HG02938 (cell line): ENCODE measurements at regions not wholly inside any gene's neighbourhood (a gene's known extent, or its start where the extent isn't known, plus 50 kb on each side); places are given as distances from the start of the nearest gene placed in this dataset.

Source experiments
- ATAC-seq: cut with Tn5 transposase; IDR thresholded peaks from one replicate; pipeline ENCODE4 v1.9.1; 2021; ENCODE audit warnings: mild to moderate bottlenecking, moderate library complexity; ENCODE audit not compliant: unreplicated experiment

GRCh38 chr6:165805636-165806035, 142.6 kb upstream of the PDE10A start:
- ATAC-seq, result no peak

- ATAC-seq, result no peak
Observed at GRCh38 chr6:165805067-165805555, 142.1 kb upstream of the PDE10A start.

DNA sequence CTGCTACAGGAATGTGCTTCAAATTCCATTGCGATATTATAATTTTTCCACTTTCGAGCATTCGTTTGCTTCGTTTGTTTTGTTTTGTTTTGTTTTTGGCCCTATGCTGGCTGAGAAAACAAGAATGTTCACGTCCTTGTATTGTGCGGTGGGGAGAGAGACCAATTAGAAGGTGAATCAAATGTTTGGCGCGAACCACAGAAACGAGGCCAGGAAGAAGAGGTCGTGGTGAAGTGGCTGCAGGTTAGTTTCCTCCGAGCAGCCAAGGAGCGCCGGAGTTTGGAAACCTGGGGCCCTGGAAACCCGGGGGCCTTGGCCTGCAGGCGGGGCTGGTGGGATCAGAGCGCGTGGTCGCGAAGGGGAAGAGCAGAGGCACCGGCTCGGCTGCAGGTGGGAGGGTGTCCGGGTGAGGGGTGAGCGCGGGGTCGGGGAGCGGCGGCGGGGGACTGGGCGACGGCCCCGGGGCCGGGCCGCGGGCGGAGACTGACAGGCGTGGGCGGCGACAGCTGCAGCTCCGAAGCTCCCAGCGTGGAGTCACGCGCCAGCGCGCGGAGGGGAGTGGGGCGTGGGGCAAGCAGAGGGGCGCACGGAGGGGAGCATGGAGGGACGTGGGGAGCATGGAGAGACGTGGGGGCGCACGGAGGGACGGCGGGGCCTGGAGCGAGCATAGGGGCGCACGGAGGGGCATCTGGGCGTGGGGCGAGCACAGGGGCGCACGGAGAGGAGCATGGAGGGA, 141.5 kb upstream of the PDE10A start:
- ATAC-seq, result no peak

DNA sequence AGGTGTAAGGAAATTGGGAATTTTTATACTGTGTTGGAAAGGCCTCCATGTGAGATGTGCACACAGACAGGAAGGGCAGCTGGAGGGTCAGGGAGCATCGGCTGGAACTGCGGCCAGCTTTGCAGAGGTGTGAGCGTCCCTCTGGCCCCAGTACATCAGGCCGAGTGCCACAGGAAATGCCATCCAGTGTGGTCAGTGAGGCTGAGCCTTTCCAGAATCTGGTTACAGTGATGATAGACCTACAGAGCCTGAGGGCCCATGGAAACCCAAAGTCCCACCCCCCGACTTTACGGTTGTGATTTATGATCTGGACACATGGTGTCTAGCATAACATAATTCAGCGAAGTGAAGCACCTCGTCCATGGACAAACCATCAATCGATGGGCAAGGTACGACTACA, 137.3 kb upstream of the PDE10A start:
- ATAC-seq, result no peak

DNA sequence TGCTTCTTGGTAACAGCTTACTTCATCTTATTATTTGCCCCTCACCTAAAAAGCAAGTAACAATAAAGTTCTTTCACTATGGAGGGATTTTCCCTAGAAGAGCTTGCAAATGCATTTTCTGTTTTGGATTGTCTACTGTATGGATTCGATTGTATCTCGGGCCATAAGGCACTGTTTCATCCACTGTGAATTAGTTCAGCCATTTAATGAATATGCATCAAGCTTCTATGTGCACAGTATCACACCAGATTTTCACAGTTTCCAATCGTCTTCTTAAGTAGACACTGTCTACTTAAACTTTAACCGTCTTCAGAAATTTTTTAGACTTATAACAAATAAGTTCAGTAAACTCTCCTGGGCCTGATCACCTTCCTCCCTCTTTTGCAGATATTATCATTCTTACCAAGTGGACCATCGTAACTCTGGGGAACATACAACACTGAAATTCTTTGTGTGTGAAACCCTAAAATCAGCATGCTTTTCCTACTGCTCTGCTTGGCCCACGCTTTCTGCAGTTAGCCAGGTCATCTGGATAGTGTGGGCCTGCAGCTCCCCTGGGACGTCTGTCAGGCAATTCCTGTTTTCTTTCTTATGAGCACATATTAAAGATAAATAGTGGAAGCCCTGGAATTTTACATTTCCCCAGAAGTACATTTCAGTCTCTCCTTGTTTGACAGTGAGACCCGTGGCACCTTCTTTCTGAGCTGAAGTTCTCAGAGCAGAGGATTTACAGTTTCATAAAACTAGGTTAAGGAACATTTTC, 136.5 kb upstream of the PDE10A start:
- ATAC-seq, result no peak

DNA sequence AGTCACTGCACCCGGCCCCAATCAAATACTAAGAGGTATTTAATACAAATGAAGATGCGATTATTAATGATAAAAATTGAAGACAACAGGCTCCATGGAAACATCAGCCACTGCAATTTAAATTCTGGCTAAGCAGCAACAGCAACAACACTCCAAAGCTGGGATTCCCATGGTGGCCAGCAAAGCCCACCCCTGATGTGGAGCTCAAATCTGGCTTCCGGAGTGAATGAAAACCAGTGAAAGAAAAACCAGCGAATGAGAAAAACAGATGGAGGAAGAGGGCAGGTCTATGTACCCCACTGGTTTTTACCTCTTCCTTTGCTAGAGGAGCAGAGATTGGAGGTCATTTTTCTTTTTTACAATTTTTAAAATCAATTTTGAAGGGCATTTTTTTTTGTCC, 135.9 kb upstream of the PDE10A start:
- ATAC-seq, result no peak

DNA sequence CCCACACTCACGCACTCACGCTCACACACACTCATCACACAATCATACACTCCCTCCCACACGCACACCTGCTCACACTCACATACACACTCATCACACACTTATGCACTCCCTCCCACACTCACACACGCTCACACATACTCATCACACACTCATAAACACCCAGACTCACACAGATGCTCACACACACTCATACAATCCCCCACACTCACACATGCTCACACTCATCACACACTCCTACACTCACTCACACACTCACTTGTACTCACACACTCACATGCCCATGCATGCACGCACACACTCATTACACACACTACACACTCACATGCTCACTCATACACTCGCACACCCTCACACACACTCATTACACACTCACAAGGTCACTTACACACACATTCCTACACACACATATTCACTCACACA, 131.1 kb upstream of the PDE10A start:
- ATAC-seq, result no peak

DNA sequence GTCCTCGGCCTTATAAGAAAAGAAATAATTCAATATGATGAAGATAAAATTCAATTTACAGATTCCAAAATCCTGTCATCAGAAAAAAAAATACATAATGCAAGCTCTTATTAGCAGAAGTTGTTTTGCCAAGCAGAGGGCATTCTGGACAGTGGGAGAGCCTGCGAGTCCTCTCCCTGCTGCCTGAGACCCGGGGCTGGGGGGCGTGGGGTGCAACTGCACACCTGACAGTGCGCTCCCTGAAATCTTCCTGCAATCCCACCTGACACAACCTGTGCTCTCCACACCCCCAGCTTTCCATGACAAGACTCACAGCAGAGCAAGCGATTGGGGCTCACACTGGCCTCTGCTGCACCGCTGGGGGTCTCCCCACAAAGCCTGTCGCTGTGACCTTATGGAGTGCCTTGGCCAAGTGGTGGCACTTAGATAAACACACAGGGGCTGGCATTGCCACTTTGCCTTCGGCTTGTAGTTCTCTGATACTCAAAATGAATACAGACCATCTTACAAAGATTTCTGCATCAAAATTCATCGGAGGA, 130.3 kb upstream of the PDE10A start:
- no peak for ATAC-seq

- no peak for ATAC-seq
Observed at GRCh38 chr6:165791876-165792437, 128.9 kb upstream of the PDE10A start.

GRCh38 chr6:165791306-165791705, 128.3 kb upstream of the PDE10A start:
- no peak for ATAC-seq

DNA sequence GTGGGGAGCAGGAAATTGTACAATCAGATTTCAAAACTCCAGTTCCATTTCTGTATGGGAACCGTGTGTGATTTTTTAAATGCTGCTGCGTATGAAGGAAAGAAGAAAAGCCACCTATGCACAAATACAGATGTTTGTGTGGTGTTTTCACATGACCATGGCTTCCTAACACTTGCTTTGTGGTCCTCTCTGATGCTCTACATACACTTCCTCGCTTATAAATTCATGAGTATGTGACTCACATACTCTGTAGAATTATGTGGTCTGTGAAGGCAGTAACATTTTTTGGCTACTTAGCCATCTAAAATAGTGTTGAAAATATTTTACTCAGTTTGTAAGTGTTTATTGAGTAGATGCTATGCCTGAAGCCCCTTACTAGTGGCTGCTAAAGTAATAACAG, 119.8 kb upstream of the PDE10A start:
- no peak for ATAC-seq

GRCh38 chr6:165782134-165782533, 119.1 kb upstream of the PDE10A start:
- ATAC-seq, result no peak

DNA sequence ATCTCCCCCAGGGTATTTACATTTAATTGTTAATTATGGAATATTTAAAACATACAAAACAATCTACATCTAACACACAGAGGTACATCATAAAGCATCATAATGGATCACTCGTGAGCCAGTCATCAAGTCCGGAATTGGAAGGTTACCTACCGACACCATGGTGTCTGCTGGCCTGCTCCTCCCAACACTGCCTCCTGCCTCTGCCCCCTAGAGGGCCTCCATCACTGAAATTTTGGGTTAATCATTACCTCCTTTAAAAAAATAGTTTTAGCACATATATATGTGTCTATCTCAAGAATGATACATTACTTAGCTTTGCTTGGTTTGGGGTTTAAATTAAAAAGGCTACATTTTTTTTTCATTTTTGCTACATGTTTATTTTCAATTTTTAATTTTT, 114.6 kb upstream of the PDE10A start:
- ATAC-seq, result no peak

DNA sequence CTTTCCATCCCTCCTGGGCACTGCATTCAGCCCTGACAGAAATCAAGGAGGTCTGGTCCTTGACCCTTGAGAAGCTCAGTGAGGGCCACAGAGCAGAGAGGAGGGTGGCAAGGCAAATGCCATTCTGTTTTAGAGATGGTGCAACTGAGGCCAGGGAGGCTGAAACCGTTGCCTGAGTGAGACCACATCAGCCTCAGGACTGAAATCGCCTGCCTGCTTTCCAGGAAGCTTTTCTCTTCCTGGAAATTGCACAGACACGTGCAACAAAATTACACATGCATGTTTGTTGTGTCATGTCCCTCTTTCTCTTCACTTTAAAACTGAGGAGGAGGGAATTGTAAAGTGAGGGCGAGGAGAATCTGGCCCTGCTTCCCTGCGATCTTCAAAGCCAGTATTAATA, 113.7 kb upstream of the PDE10A start:
- no peak for ATAC-seq

DNA sequence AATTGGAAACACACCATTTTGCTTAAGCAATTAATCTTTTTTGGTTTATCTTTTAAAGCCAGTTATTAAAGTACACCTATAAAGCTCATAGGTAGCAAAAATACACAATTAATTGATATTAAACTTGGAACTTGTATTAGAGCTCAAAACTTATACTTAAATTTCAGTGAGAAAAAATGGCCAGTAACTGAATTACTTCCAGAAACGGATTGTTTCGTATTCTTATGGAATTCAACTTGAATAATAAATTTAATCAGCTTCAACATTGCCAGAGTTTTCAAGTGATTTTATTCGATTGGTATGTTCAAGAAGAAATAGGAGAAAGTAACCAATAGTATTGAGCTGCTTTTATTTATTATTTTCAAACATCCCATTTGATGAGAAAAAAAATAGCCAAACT, 112.7 kb upstream of the PDE10A start:
- ATAC-seq, result no peak

DNA sequence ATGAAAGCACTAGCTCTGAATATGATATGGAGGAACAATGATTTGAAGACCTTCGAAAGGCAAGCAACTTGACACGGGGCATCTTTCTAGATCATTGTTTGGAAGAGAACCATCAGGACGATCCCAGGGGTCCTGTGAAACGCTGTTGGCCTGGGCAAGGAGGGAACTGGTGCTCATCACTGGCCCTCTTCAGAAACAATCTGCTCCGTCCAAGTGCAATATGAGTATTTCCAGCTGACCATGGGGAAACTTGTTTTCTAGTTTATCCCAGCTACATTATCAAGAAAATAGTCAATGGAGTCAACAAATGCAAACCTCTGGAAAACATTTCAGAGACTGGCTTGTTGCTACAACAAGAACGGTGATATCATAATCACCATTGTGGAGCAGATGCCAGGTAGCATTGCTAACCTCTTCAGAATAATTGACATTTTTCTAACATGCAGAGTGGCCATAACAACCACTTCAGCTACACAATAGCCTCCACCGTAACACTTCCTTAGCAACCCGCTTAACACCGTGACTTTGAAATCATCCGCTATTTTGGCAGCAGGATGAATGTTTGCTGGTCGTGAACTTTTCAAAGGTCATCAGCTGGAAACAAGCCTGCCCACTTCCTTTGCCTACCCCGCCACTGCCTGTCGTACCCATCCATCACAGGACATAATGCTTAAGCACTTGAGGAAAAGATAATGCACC, 112.0 kb upstream of the PDE10A start:
- peak; percentile 59 for ATAC-seq

DNA sequence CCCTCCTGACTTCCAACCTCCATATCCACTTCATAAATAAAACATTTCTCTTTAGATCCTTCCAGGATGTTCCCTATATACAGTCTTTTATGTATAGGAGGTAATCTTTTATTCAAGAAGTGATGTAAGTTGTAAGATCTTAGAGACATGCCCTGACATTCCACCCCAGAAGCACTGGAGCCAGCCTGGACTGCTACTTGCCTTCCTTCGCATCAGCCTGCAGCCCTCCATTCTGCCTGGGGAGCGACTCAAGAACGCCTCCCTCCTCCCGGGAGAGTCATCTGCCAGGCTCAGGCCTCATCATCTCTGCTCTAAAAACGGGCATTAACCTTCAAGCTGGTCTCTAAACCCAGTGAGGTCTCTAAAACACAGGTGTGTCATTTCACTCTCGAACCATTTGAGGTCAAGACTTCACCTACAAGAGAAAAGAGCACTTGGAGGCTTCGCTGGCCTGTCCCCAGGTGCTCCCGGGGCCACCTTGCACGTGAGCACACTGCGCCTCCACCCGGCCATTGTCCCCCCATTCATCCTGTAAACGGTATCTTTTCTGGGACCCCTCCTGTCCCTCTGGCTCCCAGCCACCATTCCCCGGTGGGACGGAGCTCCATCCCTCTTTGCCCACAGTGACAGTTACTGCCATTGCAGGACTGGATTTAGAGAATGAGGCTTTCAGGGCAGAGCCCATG, 107.5 kb upstream of the PDE10A start:
- no peak for ATAC-seq

DNA sequence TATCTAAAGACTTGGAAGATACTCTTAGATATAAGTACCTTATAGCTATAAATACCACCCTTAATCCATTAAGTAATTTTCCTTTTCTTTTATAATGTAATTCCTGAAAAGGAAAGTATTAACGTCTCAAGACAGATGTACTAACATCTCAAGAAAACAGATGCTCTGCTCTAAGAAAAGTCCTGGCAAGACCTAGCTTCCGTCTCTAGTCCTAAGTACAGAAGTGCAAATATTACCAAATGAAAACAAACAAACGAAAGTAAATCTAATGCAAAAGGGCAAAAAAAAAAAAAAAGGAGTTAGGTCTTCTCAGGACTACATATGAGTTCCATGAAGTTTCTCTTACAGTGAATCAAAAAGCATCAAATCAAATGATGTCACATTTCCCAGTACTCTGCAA, 106.8 kb upstream of the PDE10A start:
- no peak for ATAC-seq

DNA sequence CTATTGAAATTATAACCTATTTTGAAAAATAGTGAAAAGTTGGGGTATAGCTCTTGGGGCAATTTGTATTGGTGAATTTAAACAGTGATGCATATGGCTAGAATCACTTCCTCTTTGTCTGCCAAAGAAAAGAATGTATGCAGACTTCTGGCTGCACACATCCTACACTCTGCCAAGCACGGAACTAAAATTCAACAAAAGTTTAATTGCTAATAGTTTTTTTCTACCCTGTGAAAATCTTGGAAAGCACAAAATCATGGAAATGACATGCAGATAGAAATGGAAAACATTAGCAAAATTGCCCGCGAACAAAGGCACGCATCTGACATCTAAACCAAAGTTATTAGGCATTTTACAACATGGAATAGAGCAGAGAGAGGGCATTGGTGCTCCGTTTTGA, 106.4 kb upstream of the PDE10A start:
- ATAC-seq, result peak; percentile 52

DNA sequence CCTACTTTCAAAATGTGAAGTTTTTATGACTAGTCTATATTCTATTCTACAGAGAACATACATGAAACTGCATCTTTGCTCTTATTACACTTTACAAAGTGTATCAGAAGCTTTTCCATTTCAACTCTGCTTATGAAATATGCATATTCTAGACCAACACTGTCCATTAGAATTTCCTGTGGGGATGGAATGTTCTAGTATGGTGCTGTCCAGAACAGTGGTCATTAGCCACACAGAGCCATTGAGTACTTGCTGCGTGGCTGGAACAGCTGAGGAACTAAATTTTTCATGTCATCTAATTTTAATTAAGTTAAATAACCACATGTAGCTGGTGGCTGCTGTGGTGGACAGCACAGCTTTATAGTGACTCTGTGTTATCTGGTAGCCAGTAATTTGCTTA, 105.9 kb upstream of the PDE10A start:
- ATAC-seq, result no peak

GRCh38 chr6:165767228-165767627, 104.2 kb upstream of the PDE10A start:
- ATAC-seq, result no peak
